ENCODE measurements at regions not wholly inside any gene's neighbourhood (a gene's known extent, or its start where the extent isn't known, plus 50 kb on each side); places are given as distances from the start of the nearest gene placed in this dataset.
"Not testable (repeated sequence)": the region's sequence is repeated elsewhere in the genome, so short reads cannot be mapped to it uniquely, and the experiment has no call there.

DNA sequence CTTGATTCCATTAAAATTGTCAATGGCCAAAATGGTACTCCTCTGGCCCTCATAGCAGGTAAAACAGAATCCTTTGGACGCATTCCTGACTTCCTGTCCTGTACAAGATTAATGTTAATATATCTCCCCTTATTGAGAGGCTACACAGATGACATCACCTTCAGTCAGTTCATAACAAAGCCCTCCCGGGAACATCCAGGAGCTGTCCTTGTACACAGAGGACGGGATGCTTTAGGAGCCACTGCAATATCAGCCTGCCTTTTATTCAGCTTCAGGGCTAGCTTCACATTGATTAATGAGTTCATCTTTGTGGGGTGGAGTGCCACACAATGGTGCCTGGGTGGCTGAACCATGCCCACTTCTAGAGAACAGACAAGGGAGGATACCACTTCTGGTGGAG, 235.1 kb downstream of the NRIP1 start:
- DNase-seq (ENCODE audit: low read depth in 4 of 4, low spot score in 2 of 4): no peak

- DNase-seq (ENCODE audit: low read depth in 4 of 4, low spot score in 2 of 4): no peak
These were observed 237.3 kb downstream of the NRIP1 start for GRCh38 chr21:14827468-14827867.

GRCh38 chr21:14826630-14827029, 238.2 kb downstream of the NRIP1 start:
- DNase-seq (ENCODE audit: low read depth in 4 of 4, low spot score in 2 of 4): no peak

GRCh38 chr21:14825514-14825974, 239.3 kb downstream of the NRIP1 start:
- no peak for DNase-seq (ENCODE audit: low read depth in 4 of 4, low spot score in 2 of 4)

- DNase-seq (ENCODE audit: low read depth in 4 of 4, low spot score in 2 of 4): no peak
These were observed 240.7 kb downstream of the NRIP1 start for GRCh38 chr21:14824126-14824525.

DNA sequence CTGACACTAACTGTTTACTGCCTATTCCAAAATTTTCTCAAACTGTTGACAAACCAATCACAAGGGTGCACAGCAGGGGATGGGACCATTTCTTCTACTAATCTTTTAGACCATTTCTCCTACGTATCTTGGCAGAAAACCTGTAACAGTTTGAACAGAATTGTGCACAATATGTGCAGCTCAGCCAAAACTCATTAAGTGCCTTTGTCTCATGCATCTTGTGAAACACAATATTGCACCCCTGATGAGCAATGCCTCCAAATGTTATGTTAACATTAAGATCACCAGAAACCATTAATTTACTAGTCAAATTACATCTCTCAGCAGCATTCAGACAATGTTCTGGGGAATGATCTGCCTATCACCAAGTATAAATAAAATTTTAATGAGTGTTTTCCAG, 247.5 kb downstream of the NRIP1 start:
- DNase-seq (ENCODE audit: low read depth in 4 of 4, low spot score in 2 of 4): no peak

DNA sequence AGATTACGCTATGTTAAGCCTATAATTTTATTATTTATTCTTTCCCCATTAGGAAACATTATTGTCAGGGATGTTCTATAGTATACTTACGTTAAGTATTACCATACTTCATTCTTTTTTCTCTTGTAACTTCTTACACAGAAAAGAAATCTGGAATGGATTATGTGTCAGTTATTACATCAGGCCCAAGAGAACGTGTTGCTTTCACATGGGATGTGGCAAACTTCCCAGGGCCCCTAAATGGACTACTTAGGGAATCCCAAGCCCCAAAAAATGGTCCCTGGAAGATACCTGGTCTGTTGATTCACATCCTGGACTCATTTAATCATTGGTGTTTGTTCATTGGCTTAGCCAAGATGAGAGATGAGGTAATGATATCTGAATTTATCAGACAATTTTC, 249.8 kb downstream of the NRIP1 start:
- DNase-seq (ENCODE audit: low read depth in 4 of 4, low spot score in 2 of 4): no peak

- DNase-seq (ENCODE audit: low read depth in 4 of 4, low spot score in 2 of 4): no peak
These were observed 250.5 kb downstream of the NRIP1 start for GRCh38 chr21:14814282-14814681.

- not testable (repeated sequence) for DNase-seq (ENCODE audit: low read depth in 4 of 4, low spot score in 2 of 4)
These were observed 258.1 kb upstream of the SAMSN1 start for GRCh38 chr21:14804170-14804569.

DNA sequence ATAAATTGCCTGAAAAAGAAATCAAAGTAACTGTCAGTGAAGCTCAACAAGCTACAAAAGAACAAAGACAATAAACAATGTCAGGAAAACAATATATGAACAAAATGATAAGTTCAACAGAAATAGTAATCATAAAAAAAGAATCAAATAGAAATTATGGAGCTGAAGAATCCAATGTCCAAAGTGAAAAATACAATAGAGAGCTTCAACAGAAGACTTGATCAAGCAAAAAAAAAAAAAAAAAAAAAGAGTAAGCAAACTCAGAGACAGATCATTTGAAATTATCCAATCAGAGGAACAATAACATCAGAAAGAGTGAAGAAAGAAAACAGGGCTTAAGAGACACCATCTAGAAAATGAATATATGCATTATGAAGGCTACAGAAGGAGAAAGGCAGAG, 251.4 kb upstream of the SAMSN1 start:
- no peak for DNase-seq (ENCODE audit: low read depth in 4 of 4, low spot score in 2 of 4)

DNA sequence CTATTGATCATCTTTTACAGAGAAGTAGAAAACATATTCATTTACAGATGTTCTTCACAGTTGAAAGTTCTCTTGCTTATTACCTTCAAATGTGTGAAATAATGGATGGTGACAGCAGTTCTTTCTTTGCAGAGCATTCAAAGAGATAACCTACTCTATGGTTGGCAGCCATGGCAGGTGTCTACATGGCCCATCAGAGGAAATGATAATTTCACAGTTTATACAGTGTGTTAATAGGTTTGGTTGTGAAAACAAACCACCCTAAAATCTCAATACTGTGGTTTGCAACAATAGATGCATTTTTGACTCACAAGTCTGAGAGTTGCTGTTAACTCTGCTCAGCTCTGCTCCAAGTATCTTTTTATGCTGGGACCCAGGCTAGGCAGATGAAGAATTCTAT, 241.2 kb upstream of the SAMSN1 start:
- no peak for DNase-seq (ENCODE audit: low read depth in 4 of 4, low spot score in 2 of 4)

DNA sequence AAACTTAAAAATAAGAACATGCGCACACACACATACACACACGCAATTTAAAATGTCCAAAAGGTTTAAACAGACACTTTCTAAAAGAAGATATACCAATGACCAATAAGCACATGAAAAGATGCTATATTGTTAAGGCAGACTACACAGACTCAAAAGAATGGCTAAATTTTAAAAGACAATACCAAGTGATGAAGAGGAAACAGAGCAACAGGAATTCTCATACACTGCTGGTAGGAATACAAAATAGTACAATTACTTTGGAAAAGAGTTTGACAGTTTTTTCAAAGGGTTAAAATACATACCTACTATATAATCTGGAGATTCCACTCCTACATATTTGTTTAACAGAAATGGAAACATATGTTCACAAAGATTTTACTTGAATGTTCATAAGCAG, 239.6 kb upstream of the SAMSN1 start:
- DNase-seq (ENCODE audit: low read depth in 4 of 4, low spot score in 2 of 4): no peak

DNA sequence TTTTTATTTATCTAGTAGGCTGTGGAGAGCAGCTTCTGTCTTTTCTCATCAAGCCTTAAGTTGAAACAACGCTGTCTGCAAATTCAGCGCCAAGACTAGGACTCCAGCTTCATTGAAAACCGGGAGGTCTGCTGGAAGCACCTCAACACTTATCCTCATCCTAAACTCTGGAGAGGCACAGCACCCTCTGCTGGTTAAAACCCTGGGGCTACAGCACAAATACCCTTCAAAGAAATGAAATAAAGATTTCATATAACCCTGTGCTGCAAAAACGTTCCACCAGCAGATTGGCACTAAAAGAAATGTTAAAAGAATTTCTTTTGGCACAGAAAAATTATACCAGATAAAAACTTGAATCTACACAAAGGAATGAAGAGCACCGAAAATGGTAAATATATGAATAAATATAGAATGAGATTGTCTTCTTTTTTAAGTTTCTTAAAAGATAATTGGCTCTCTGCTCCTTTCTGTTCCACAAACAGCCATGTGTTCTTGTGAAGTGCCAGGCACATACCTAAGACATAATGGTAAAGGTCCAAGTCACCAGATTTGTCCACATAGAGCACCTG, 227.7 kb upstream of the SAMSN1 start:
- no peak for DNase-seq (ENCODE audit: low read depth in 4 of 4, low spot score in 2 of 4)

DNA sequence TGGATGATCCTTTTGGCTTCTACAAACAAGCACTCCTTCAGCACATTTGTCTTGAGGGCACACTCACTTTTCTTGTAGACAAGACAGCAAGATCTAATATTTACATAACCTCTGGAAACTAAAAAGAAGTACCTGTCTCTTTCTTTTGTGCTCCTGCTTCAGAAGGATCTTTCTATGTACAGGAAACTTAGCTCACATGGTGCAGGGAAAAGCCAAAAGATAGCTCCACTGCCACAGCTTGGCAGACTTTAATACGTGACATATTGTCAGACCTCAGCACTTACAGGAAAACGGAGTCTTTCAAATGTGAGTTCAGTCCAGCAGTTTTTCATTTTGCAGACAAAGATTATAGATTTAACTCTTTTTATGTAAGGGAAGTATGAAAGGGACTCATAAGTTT, 225.5 kb upstream of the SAMSN1 start:
- DNase-seq (ENCODE audit: low read depth in 4 of 4, low spot score in 2 of 4): no peak

DNA sequence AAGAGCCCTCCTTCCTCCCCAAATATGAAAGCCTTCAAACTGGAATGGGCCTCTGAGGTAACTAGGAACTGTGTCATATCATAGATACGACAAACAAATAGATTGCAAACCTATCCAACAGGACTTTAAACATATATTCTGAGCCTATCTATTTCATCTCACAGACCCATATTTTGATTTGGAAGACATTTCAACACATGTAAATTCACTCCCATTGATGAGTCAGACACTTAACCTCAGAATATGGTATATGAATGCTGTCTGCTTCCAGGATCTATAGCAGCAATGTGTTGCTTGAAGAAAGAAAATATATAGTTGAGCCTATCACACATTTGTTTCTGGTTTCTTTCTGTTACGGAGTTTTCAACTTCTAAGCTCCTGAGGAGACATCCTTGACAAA, 221.9 kb upstream of the SAMSN1 start:
- no peak for DNase-seq (ENCODE audit: low read depth in 4 of 4, low spot score in 2 of 4)

DNA sequence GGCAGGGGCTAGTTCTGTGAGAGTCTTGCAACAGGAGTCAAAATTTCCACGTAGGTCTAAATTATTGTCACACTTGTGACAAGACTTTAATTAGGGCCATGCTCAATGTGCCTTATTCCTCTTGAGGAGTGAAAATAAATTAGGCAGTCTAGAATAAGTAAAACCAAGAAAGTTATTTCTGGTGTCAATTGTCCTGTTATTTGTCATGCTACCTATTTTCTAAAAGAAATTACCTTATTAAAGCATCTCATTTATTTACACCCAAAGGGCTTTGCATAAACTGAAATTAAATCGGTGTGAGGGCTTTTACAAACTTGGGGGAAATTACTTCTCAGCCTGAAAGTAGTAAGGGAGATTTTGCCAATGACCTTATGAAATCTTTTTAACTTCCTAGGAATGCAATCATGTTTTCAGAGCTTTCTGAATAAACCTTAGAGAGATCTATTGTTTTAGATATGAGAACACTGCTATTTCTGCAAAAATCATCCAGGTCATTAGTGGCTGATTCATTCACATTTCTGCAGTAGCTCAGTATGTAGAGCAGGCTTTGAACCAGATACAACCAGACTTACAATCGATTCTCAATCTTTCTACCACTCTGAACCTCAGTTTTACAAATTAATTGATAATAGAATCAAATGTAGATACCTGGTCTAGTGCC, 221.2 kb upstream of the SAMSN1 start:
- DNase-seq (ENCODE audit: low read depth in 4 of 4, low spot score in 2 of 4): no peak

GRCh38 chr21:14766241-14766640, 220.1 kb upstream of the SAMSN1 start:
- DNase-seq (ENCODE audit: low read depth in 4 of 4, low spot score in 2 of 4): no peak

DNA sequence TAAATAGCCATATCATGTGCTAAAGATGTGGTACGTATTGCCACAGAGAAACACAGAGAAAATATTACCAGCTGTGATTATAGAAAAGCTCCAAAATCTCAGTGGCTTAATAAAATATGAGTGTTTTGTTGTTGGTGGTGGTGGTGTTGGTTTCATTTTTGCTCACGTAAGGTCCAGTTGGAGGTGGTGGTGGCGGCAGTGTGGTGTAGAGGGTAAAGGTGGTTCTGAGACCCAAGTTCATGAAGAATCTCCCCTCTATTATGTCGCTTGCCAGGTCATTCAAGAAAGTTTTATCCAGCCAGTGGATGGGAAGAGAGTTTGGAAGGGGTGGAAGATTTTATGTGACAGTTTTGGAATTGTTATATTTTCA, 217.6 kb upstream of the SAMSN1 start:
- no peak for DNase-seq (ENCODE audit: low read depth in 4 of 4, low spot score in 2 of 4)

DNA sequence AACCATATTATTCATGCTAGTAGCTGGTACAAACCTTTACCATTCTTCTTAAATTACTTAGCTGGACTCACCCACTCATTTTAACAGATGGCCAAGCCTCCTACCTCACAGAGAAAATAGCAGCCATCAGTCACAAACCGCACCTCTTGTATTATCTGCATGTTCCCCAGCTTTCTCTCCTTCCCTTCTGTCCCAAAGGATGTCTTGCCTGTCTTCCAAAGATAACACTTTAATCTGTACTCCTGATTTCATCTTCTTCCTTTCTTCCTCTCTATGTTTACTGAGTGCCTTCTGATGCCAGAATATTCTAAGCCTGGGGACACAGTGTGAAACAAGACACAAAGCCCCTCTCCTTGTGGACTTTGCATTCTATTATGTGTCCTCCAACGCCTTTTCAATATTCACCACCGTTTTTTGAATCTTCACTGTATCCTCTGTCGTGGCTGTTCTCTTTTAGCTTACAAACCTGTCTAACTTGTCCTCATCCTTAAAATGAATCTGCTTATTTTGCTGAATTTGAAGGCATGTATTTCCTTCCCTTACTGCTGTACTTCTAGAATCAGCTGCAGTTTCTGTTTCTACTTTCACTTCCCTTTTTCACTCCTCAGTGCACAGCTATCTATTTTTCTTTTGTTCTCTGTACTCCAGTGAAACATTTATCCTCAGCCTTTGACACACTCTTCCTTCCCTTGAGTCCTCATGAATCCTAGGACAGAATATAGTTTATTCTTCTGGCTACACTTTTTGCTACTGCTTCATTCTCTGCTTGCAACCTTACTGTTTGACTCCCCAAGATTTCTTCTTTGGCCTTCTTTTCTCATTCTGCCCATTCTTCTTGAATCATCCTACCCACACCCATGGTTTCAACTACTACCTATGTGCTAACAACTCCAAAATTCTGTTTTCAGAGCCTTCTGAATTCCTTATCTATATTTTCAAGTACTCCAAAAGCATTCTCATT, 216.9 kb upstream of the SAMSN1 start:
- DNase-seq (ENCODE audit: low read depth in 4 of 4, low spot score in 2 of 4): no peak

- no peak for DNase-seq (ENCODE audit: low read depth in 4 of 4, low spot score in 2 of 4)
These were observed 216.2 kb upstream of the SAMSN1 start for GRCh38 chr21:14762327-14762726.

DNA sequence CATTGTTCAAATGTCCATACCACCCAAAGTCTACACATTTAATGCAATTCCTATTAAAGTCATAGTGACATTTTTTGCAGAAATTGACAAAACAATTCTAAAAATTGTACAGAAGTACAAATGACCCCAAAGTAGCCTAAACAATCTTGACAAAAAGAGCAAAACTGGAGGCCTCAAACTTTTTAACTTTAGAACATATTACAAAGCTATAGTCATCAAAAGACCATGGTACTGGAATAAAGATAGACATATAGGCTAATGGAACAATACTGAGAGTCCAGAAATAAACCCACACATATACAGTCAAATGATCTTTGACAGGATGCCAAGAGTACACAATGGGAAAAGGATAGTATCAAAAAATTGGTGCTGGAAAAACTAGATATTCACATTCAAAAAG, 213.2 kb upstream of the SAMSN1 start:
- DNase-seq (ENCODE audit: low read depth in 4 of 4, low spot score in 2 of 4): no peak

DNA sequence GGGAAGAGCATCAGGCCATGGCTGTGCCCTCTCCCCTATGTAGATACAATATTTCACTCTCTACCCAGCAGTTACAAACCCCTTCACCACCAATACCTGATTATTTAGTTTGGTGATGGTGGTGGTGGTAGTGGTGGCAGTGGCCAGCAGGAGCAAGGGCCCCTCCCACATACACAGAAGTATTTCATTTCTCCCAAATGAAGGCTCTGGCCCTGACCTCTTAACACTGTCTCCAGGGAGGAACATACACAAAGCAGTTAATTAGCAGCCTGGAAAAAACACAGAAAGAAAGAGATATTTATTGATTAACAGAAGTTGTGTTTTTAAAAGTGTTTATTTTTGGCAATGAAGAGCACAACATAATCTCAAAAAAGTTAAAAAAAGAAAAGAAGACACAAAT, 212.7 kb upstream of the SAMSN1 start:
- no peak for DNase-seq (ENCODE audit: low read depth in 4 of 4, low spot score in 2 of 4)

Measured in left renal cortex interstitium (tissue), 4 donors.